ENCODE measurements at regions not wholly inside any gene's neighbourhood (a gene's known extent, or its start where the extent isn't known, plus 50 kb on each side); places are given as distances from the start of the nearest gene placed in this dataset.

GRCh38 chr1:82371844-82372498 lies 571.2 kb downstream of the ADGRL2 start:
- TF ChIP-seq MAX (IDR thresholded peaks at IDR 0.05), result no peak
- no peak for TF ChIP-seq EP300 (IDR thresholded peaks at IDR 0.05; ENCODE audit: borderline replicate concordance)
- TF ChIP-seq NFIC (IDR thresholded peaks at IDR 0.05), result no peak
- TF ChIP-seq REST (IDR thresholded peaks at IDR 0.05; ENCODE audit: low read depth), result no peak
- no peak for TF ChIP-seq TEAD4 (IDR thresholded peaks at IDR 0.05)
- TF ChIP-seq YY1 (IDR thresholded peaks at IDR 0.05; ENCODE audit: low read depth), result no peak
- no peak for TF ChIP-seq RAD21 (IDR thresholded peaks at IDR 0.05; ENCODE audit: low read depth)
- no peak for TF ChIP-seq CEBPB (IDR thresholded peaks at IDR 0.05)
- no peak for TF ChIP-seq CREB1 (IDR thresholded peaks at IDR 0.05; ENCODE audit: low read depth)
- no peak for TF ChIP-seq FOXM1 (IDR thresholded peaks at IDR 0.05; ENCODE audit: borderline replicate concordance, low read depth)
- TF ChIP-seq TAF1 (IDR thresholded peaks at IDR 0.05; ENCODE audit: low read depth), result no peak
- TF ChIP-seq TCF12 (IDR thresholded peaks at IDR 0.05; ENCODE audit: low read depth), result no peak

All from Ishikawa (cell line).